ENCODE measurements at regions not wholly inside any gene's neighbourhood (a gene's known extent, or its start where the extent isn't known, plus 50 kb on each side); places are given as distances from the start of the nearest gene placed in this dataset.

GRCh38 chr3:72635551-72635950 lies 212.7 kb downstream of the SHQ1 start:
- Histone ChIP-seq H3K36me3 (ENCODE audit: control insufficient read depth, insufficient read depth, low read length) (no peaks in the 10 kb centered on the region), H3K27me3 (ENCODE audit: control insufficient read depth, insufficient read depth, low read length) (no peaks in the 10 kb centered on the region), H3K9me3 (ENCODE audit: control insufficient read depth, insufficient read depth, low read length) (no peaks in the 10 kb centered on the region), H3K9ac (ENCODE audit: low read depth, low read length) (no peak overlapping the region), H3K4me3 (ENCODE audit: low read depth, low read length) (no peak overlapping the region), H3K4me1 (ENCODE audit: control insufficient read depth, insufficient read depth, low read length) (no peaks in the 10 kb centered on the region)

GRCh38 chr3:72634128-72634527 lies 214.1 kb downstream of the SHQ1 start:
- Histone ChIP-seq H3K9ac (ENCODE audit: low read depth, low read length) (no peak overlapping the region), H3K4me3 (ENCODE audit: low read depth, low read length) (no peak overlapping the region), H3K4me1 (ENCODE audit: control insufficient read depth, insufficient read depth, low read length) (no peaks in the 10 kb centered on the region), H3K27me3 (ENCODE audit: control insufficient read depth, insufficient read depth, low read length) (no peaks in the 10 kb centered on the region), H3K9me3 (ENCODE audit: control insufficient read depth, insufficient read depth, low read length) (no peaks in the 10 kb centered on the region), H3K36me3 (ENCODE audit: control insufficient read depth, insufficient read depth, low read length) (no peaks in the 10 kb centered on the region)

- H3K4me3 ChIP-seq (ENCODE audit: low read depth, low read length) = no peak overlapping the region
- H3K4me1 ChIP-seq (ENCODE audit: control insufficient read depth, insufficient read depth, low read length) = no peaks in the 10 kb centered on the region
- no peaks in the 10 kb centered on the region for H3K36me3 ChIP-seq (ENCODE audit: control insufficient read depth, insufficient read depth, low read length)
- H3K9me3 ChIP-seq (ENCODE audit: control insufficient read depth, insufficient read depth, low read length) = no peaks in the 10 kb centered on the region
- H3K27me3 ChIP-seq (ENCODE audit: control insufficient read depth, insufficient read depth, low read length) = no peaks in the 10 kb centered on the region
- H3K9ac ChIP-seq (ENCODE audit: low read depth, low read length) = no peak overlapping the region
These were observed 214.7 kb downstream of the SHQ1 start for GRCh38 chr3:72633534-72633933.

GRCh38 chr3:72633121-72633520 lies 215.1 kb downstream of the SHQ1 start:
- Histone ChIP-seq H3K4me1 (ENCODE audit: control insufficient read depth, insufficient read depth, low read length) (no peaks in the 10 kb centered on the region), H3K27me3 (ENCODE audit: control insufficient read depth, insufficient read depth, low read length) (no peaks in the 10 kb centered on the region), H3K4me3 (ENCODE audit: low read depth, low read length) (no peak overlapping the region), H3K9ac (ENCODE audit: low read depth, low read length) (no peak overlapping the region), H3K36me3 (ENCODE audit: control insufficient read depth, insufficient read depth, low read length) (no peaks in the 10 kb centered on the region), H3K9me3 (ENCODE audit: control insufficient read depth, insufficient read depth, low read length) (no peaks in the 10 kb centered on the region)

GRCh38 chr3:72632129-72632528 lies 216.1 kb downstream of the SHQ1 start:
- H3K4me3 ChIP-seq (ENCODE audit: low read depth, low read length) = no peak overlapping the region
- no peaks in the 10 kb centered on the region for H3K4me1 ChIP-seq (ENCODE audit: control insufficient read depth, insufficient read depth, low read length)
- no peaks in the 10 kb centered on the region for H3K36me3 ChIP-seq (ENCODE audit: control insufficient read depth, insufficient read depth, low read length)
- no peaks in the 10 kb centered on the region for H3K27me3 ChIP-seq (ENCODE audit: control insufficient read depth, insufficient read depth, low read length)
- no peaks in the 10 kb centered on the region for H3K9me3 ChIP-seq (ENCODE audit: control insufficient read depth, insufficient read depth, low read length)
- no peak overlapping the region for H3K9ac ChIP-seq (ENCODE audit: low read depth, low read length)

- no peak overlapping the region for H3K4me3 ChIP-seq (ENCODE audit: low read depth, low read length)
- no peaks in the 10 kb centered on the region for H3K4me1 ChIP-seq (ENCODE audit: control insufficient read depth, insufficient read depth, low read length)
- H3K9ac ChIP-seq (ENCODE audit: low read depth, low read length) = no peak overlapping the region
- no peaks in the 10 kb centered on the region for H3K27me3 ChIP-seq (ENCODE audit: control insufficient read depth, insufficient read depth, low read length)
- H3K36me3 ChIP-seq (ENCODE audit: control insufficient read depth, insufficient read depth, low read length) = no peaks in the 10 kb centered on the region
- no peaks in the 10 kb centered on the region for H3K9me3 ChIP-seq (ENCODE audit: control insufficient read depth, insufficient read depth, low read length)
These were observed 217.3 kb downstream of the SHQ1 start for GRCh38 chr3:72630969-72631344.

GRCh38 chr3:72630327-72630968 lies 217.8 kb downstream of the SHQ1 start:
- Histone ChIP-seq H3K4me3 (ENCODE audit: low read depth, low read length) (no peak overlapping the region), H3K9me3 (ENCODE audit: control insufficient read depth, insufficient read depth, low read length) (no peaks in the 10 kb centered on the region), H3K27me3 (ENCODE audit: control insufficient read depth, insufficient read depth, low read length) (no peaks in the 10 kb centered on the region), H3K9ac (ENCODE audit: low read depth, low read length) (no peak overlapping the region), H3K4me1 (ENCODE audit: control insufficient read depth, insufficient read depth, low read length) (no peaks in the 10 kb centered on the region), H3K36me3 (ENCODE audit: control insufficient read depth, insufficient read depth, low read length) (no peaks in the 10 kb centered on the region)

- Histone ChIP-seq H3K9ac (ENCODE audit: low read depth, low read length) (no peak overlapping the region), H3K27me3 (ENCODE audit: control insufficient read depth, insufficient read depth, low read length) (no peaks in the 10 kb centered on the region), H3K4me3 (ENCODE audit: low read depth, low read length) (no peak overlapping the region), H3K4me1 (ENCODE audit: control insufficient read depth, insufficient read depth, low read length) (no peaks in the 10 kb centered on the region), H3K9me3 (ENCODE audit: control insufficient read depth, insufficient read depth, low read length) (no peaks in the 10 kb centered on the region), H3K36me3 (ENCODE audit: control insufficient read depth, insufficient read depth, low read length) (no peaks in the 10 kb centered on the region)
These were observed 219.0 kb downstream of the SHQ1 start for GRCh38 chr3:72629191-72629631.

- no peaks in the 10 kb centered on the region for H3K9me3 ChIP-seq (ENCODE audit: control insufficient read depth, insufficient read depth, low read length)
- H3K4me1 ChIP-seq (ENCODE audit: control insufficient read depth, insufficient read depth, low read length) = no peaks in the 10 kb centered on the region
- no peaks in the 10 kb centered on the region for H3K27me3 ChIP-seq (ENCODE audit: control insufficient read depth, insufficient read depth, low read length)
- no peak overlapping the region for H3K9ac ChIP-seq (ENCODE audit: low read depth, low read length)
- H3K4me3 ChIP-seq (ENCODE audit: low read depth, low read length) = no peak overlapping the region
- H3K36me3 ChIP-seq (ENCODE audit: control insufficient read depth, insufficient read depth, low read length) = no peaks in the 10 kb centered on the region
These were observed 220.2 kb downstream of the SHQ1 start for GRCh38 chr3:72628065-72628464.

- Histone ChIP-seq H3K9ac (ENCODE audit: low read depth, low read length) (no peak overlapping the region), H3K27me3 (ENCODE audit: control insufficient read depth, insufficient read depth, low read length) (no peaks in the 10 kb centered on the region), H3K36me3 (ENCODE audit: control insufficient read depth, insufficient read depth, low read length) (no peaks in the 10 kb centered on the region), H3K9me3 (ENCODE audit: control insufficient read depth, insufficient read depth, low read length) (no peaks in the 10 kb centered on the region), H3K4me1 (ENCODE audit: control insufficient read depth, insufficient read depth, low read length) (no peaks in the 10 kb centered on the region), H3K4me3 (ENCODE audit: low read depth, low read length) (no peak overlapping the region)
These were observed 221.0 kb downstream of the SHQ1 start for GRCh38 chr3:72627271-72627670.

GRCh38 chr3:72625602-72626337 lies 222.5 kb downstream of the SHQ1 start:
- Histone ChIP-seq H3K4me3 (ENCODE audit: low read depth, low read length) (no peak overlapping the region), H3K9me3 (ENCODE audit: control insufficient read depth, insufficient read depth, low read length) (no peaks in the 10 kb centered on the region), H3K27me3 (ENCODE audit: control insufficient read depth, insufficient read depth, low read length) (no peaks in the 10 kb centered on the region), H3K4me1 (ENCODE audit: control insufficient read depth, insufficient read depth, low read length) (no peaks in the 10 kb centered on the region), H3K36me3 (ENCODE audit: control insufficient read depth, insufficient read depth, low read length) (no peaks in the 10 kb centered on the region), H3K9ac (ENCODE audit: low read depth, low read length) (no peak overlapping the region)

- Histone ChIP-seq H3K9me3 (ENCODE audit: control insufficient read depth, insufficient read depth, low read length) (no peaks in the 10 kb centered on the region), H3K9ac (ENCODE audit: low read depth, low read length) (no peak overlapping the region), H3K4me1 (ENCODE audit: control insufficient read depth, insufficient read depth, low read length) (no peaks in the 10 kb centered on the region), H3K36me3 (ENCODE audit: control insufficient read depth, insufficient read depth, low read length) (no peaks in the 10 kb centered on the region), H3K4me3 (ENCODE audit: low read depth, low read length) (no peak overlapping the region), H3K27me3 (ENCODE audit: control insufficient read depth, insufficient read depth, low read length) (no peaks in the 10 kb centered on the region)
These were observed 223.6 kb downstream of the SHQ1 start for GRCh38 chr3:72624656-72625055.
